ENCODE measurements at regions not wholly inside any gene's neighbourhood (a gene's known extent, or its start where the extent isn't known, plus 50 kb on each side); places are given as distances from the start of the nearest gene placed in this dataset.

DNA sequence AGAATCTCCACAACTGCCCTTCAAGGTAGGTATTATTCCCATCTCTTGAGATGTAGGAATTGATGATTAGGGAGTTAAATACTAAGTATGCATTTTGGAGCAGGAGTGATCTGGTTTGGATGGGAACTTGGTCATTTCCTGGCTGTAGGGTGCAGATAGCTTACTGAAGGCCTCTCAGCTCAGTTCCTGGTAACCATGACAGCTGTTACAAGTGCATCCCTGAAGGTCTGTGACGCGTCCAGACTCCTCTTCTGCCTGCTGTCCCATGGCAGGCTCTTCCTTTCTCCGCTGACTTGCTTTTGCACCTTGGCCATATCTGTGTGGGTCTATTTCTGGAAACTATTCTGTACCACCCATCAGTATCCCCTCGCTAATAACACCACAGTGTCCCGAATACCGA, 387.8 kb downstream of the ZNF536 start:
- Mint-ChIP-seq H3K36me3 (ENCODE audit: low read depth) (no peaks in the 10 kb centered on the region), H3K4me3 (no peak overlapping the region), H3K9me3 (no peaks in the 10 kb centered on the region), H3K4me1 (no peaks in the 10 kb centered on the region), H3K27me3 (peaks cover 2% of the 10 kb centered on the region), H3K27ac (no peak overlapping the region)
- DNase-seq, result no peak
- no peak for ATAC-seq

- Mint-ChIP-seq H3K4me3 (no peak overlapping the region), H3K27me3 (peaks cover 2% of the 10 kb centered on the region), H3K36me3 (ENCODE audit: low read depth) (no peaks in the 10 kb centered on the region), H3K4me1 (no peaks in the 10 kb centered on the region), H3K9me3 (no peaks in the 10 kb centered on the region), H3K27ac (no peak overlapping the region)
- ATAC-seq (no peak), DNase-seq (no peak)
These were observed 385.8 kb downstream of the ZNF536 start for GRCh38 chr19:30757837-30758617.

GRCh38 chr19:30757104-30757836, 385.1 kb downstream of the ZNF536 start:
- Mint-ChIP-seq H3K27me3 (peaks cover 2% of the 10 kb centered on the region), H3K4me3 (no peak overlapping the region), H3K9me3 (no peaks in the 10 kb centered on the region), H3K36me3 (ENCODE audit: low read depth) (no peaks in the 10 kb centered on the region), H3K27ac (no peak overlapping the region), H3K4me1 (no peaks in the 10 kb centered on the region)
- no peak for ATAC-seq
- DNase-seq, result no peak

- ATAC-seq, result no peak
- H3K36me3 Mint-ChIP-seq (ENCODE audit: low read depth), result no peaks in the 10 kb centered on the region
These were observed 383.4 kb downstream of the ZNF536 start for GRCh38 chr19:30755581-30755980.

GRCh38 chr19:30754162-30754561, 382.0 kb downstream of the ZNF536 start:
- Mint-ChIP-seq H3K4me3 (no peak overlapping the region), H3K36me3 (ENCODE audit: low read depth) (no peaks in the 10 kb centered on the region), H3K27me3 (peaks cover 2% of the 10 kb centered on the region), H3K4me1 (no peaks in the 10 kb centered on the region), H3K27ac (no peak overlapping the region), H3K9me3 (peaks cover 14% of the 10 kb centered on the region)
- ATAC-seq (no peak), DNase-seq (no peak)

More at GRCh38 chr19:30755581-30755980, 383.4 kb downstream of the ZNF536 start:
- Mint-ChIP-seq H3K4me3 (no peak overlapping the region), H3K27ac (no peak overlapping the region), H3K9me3 (no peaks in the 10 kb centered on the region), H3K27me3 (peaks cover 2% of the 10 kb centered on the region), H3K4me1 (no peaks in the 10 kb centered on the region)
- DNase-seq, result no peak

DNA sequence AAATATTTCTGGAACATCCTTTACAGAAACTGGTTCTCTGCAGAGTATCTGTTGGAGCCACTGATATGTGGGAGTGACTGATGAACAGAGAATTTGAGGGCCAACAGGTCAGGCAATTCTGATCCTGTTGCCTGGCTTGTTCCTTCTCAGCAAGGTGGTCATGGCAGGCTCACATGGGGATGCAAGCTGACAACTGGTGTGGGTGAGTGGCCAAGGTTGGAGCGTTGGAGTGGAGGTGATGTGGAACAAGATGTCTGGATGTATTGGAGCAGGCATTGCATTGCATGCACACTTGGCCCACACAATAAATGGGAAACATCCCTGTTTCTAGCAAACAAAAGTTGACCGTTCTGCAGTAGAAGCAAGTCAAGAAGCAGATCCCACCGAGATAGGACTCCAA, 380.7 kb downstream of the ZNF536 start:
- Mint-ChIP-seq H3K27me3 (peaks cover 2% of the 10 kb centered on the region), H3K4me3 (no peak overlapping the region), H3K27ac (no peak overlapping the region), H3K9me3 (peaks cover 16% of the 10 kb centered on the region), H3K36me3 (ENCODE audit: low read depth) (no peaks in the 10 kb centered on the region), H3K4me1 (no peaks in the 10 kb centered on the region)
- ATAC-seq (no peak), DNase-seq (no peak)

DNA sequence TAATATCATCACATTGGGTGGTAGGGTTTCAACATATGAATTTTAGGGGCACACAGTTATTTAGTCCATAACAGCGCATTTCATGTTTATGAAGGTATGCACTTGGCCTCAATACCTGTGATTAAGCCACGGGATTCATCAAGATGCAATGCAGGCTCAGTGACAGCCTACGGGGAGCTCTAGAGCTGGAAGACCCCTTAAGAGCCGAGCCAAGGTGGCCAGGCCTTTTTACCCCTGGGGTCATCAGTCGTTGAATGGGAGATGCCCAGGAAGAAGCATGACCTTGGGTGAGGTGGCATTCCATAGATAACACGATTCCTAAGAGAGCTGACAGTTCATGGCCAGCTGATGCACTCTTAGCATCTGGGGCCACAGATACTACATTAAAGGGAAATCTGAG, 380.0 kb downstream of the ZNF536 start:
- peaks cover 16% of the 10 kb centered on the region for H3K9me3 Mint-ChIP-seq
- peaks cover 2% of the 10 kb centered on the region for H3K27me3 Mint-ChIP-seq
- ATAC-seq (no peak), DNase-seq (no peak)
- no peaks in the 10 kb centered on the region for H3K4me1 Mint-ChIP-seq
- H3K27ac Mint-ChIP-seq, result no peak overlapping the region
- no peak overlapping the region for H3K4me3 Mint-ChIP-seq
- no peaks in the 10 kb centered on the region for H3K36me3 Mint-ChIP-seq (ENCODE audit: low read depth)

GRCh38 chr19:30745476-30745985, 373.3 kb downstream of the ZNF536 start:
- Mint-ChIP-seq H3K27me3 (peaks cover 6% of the 10 kb centered on the region), H3K27ac (no peak overlapping the region), H3K4me3 (no peak overlapping the region), H3K36me3 (ENCODE audit: low read depth) (no peaks in the 10 kb centered on the region), H3K4me1 (no peaks in the 10 kb centered on the region), H3K9me3 (peaks cover 16% of the 10 kb centered on the region)
- DNase-seq (no peak), ATAC-seq (no peak)

DNA sequence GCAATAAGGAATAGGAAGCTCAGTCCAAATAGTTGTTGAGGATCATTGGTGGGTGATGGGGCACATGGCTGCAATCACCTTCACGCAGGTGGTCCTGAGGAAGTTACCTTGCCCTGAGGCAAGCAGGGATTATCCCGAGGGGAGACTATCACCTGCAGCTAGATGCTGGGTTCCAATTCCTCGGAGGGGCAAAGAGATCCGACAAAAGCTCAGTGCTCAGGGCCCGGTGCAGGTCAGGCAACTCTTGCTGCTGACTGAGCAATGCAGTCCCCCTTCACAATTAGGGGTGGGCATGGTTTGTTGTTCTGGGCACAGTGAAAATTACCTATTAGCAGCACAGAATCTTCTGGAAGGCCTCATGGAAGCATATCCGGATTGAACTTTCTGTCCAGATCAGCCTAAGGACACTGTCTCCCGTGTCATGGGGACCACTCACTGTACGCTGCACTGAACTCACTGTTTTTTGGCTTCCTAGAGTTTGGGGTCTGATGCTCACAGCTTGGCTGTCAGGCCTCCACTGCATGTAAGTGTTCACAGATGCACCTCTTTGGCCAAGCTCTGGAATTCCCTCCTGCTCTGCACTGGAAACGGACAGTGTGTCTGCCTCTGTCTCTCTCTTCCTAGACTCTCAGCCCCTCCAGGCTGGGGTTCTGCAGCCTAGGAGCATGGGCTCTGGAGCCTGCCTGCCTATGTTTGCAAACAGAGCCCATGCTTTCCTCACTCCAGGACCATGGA, 372.7 kb downstream of the ZNF536 start:
- H3K27me3 Mint-ChIP-seq, result peaks cover 6% of the 10 kb centered on the region
- no peaks in the 10 kb centered on the region for H3K4me1 Mint-ChIP-seq
- peaks cover 9% of the 10 kb centered on the region for H3K9me3 Mint-ChIP-seq
- H3K4me3 Mint-ChIP-seq, result no peak overlapping the region
- DNase-seq, result no peak
- no peaks in the 10 kb centered on the region for H3K36me3 Mint-ChIP-seq (ENCODE audit: low read depth)
- no peak overlapping the region for H3K27ac Mint-ChIP-seq
- no peak for ATAC-seq

DNA sequence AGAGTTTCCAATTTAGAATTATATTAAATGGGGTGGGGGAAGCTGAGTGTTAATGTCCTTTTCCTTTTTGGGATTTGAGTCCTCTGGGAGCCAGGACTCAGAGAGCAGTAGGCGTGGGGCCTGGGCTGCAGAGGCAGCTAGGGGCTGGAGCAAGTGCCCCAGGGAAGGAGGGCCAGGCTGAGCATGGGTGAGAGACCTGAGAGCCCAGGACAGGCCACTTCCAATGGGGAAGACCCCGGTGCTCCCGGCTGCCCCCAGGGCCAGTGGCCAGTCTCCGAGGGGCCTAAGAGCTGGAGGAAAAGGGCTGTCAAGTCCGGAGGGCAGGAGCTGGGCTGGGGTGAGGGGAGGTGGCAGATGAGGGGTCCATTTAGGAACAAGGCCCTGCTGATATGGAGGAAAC, 371.5 kb downstream of the ZNF536 start:
- DNase-seq (no peak), ATAC-seq (no peak)
- no peak overlapping the region for H3K4me3 Mint-ChIP-seq
- H3K27ac Mint-ChIP-seq, result no peak overlapping the region
- H3K36me3 Mint-ChIP-seq (ENCODE audit: low read depth), result no peaks in the 10 kb centered on the region
- peaks cover 6% of the 10 kb centered on the region for H3K27me3 Mint-ChIP-seq
- H3K9me3 Mint-ChIP-seq, result no peaks in the 10 kb centered on the region
- no peaks in the 10 kb centered on the region for H3K4me1 Mint-ChIP-seq

GRCh38 chr19:30743011-30743410, 370.8 kb downstream of the ZNF536 start:
- peaks cover 6% of the 10 kb centered on the region for H3K27me3 Mint-ChIP-seq
- H3K27ac Mint-ChIP-seq, result no peak overlapping the region

GRCh38 chr19:30742406-30742938, 370.3 kb downstream of the ZNF536 start:
- Mint-ChIP-seq H3K27me3 (peaks cover 6% of the 10 kb centered on the region), H3K27ac (no peak overlapping the region), H3K9me3 (no peaks in the 10 kb centered on the region), H3K4me3 (no peak overlapping the region), H3K36me3 (ENCODE audit: low read depth) (no peaks in the 10 kb centered on the region), H3K4me1 (no peaks in the 10 kb centered on the region)
- DNase-seq, result no peak
- no peak for ATAC-seq

More at GRCh38 chr19:30743011-30743410, 370.8 kb downstream of the ZNF536 start:
- Mint-ChIP-seq H3K4me3 (no peak overlapping the region), H3K4me1 (no peaks in the 10 kb centered on the region), H3K36me3 (ENCODE audit: low read depth) (no peaks in the 10 kb centered on the region), H3K9me3 (no peaks in the 10 kb centered on the region)
- ATAC-seq, result no peak
- no peak for DNase-seq

DNA sequence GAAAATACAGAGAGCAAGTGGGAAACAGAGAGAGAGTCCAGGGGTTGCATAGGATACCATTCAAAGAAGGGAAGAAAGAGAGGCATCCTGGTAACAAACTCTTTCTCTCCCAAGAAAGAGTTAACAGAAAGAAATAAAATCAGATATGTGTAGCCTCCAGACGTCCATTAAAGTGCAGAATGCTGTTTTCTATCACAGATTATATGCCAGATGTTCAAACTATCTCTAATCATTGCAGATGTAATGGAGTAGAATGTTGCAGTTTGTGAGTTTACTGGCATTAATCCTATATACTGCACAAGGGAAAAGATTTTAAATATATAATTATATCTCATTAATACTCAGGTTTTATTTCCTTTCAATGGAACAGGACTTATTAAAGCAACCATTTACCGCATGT, 369.4 kb downstream of the ZNF536 start:
- DNase-seq (no peak), ATAC-seq (no peak)
- Mint-ChIP-seq H3K36me3 (ENCODE audit: low read depth) (no peaks in the 10 kb centered on the region), H3K4me3 (no peak overlapping the region), H3K27ac (no peak overlapping the region), H3K9me3 (no peaks in the 10 kb centered on the region), H3K27me3 (peaks cover 6% of the 10 kb centered on the region), H3K4me1 (no peaks in the 10 kb centered on the region)

- no peak for ATAC-seq
- no peaks in the 10 kb centered on the region for H3K4me1 Mint-ChIP-seq
- H3K27me3 Mint-ChIP-seq, result peaks cover 6% of the 10 kb centered on the region
- no peaks in the 10 kb centered on the region for H3K36me3 Mint-ChIP-seq (ENCODE audit: low read depth)
- H3K9me3 Mint-ChIP-seq, result no peaks in the 10 kb centered on the region
- no peak overlapping the region for H3K27ac Mint-ChIP-seq
- no peak for DNase-seq
- no peak overlapping the region for H3K4me3 Mint-ChIP-seq
These were observed 367.2 kb downstream of the ZNF536 start for GRCh38 chr19:30739394-30739793.
